Adrenal gland (tissue), 9 donors: ENCODE measurements at regions not wholly inside any gene's neighbourhood (a gene's known extent, or its start where the extent isn't known, plus 50 kb on each side); places are given as distances from the start of the nearest gene placed in this dataset.

Experiments used
- DNase-seq, 7 donors: peaks; one replicate each; pipeline ENCODE4 v3.0.0-alpha.2; 2019 to 2020
- H3K27ac ChIP-seq, 5 donors: fragments of 200-600 bp; sonication (generic) in 4 of 5; 1 replicate in 3 of 5; 2 replicates in 2 of 5; pipeline versions ENCODE4 v1.5.1 to v1.8.0; 2016 to 2020; ENCODE audit warnings: mild to moderate bottlenecking in 1 of 5
- H3K27me3 ChIP-seq: fragments of 200-600 bp; 2 replicates; pipeline ENCODE4 v1.8.0; 2021
- H3K36me3 ChIP-seq, 2 donors: fragments of 200-600 bp; replicated peaks in 1 of 2; 1 replicate in 1 of 2; 2 replicates in 1 of 2; pipeline versions ENCODE4 v1.5.1 to v1.8.0; 2018 to 2022
- H3K4me1 ChIP-seq, 2 donors: fragments of 200-600 bp; replicated peaks in 1 of 2; 1 replicate in 1 of 2; 2 replicates in 1 of 2; pipeline versions ENCODE4 v1.5.1 to v1.8.0; 2018 to 2021
- H3K4me3 ChIP-seq, 4 donors: fragments of 200-600 bp; sonication (generic) in 3 of 4; one replicate each; pipeline ENCODE4 v1.5.1; 2016 to 2018
- H3K9me3 ChIP-seq, 3 donors: fragments of 200-600 bp; sonication (generic) in 1 of 3; replicated peaks in 1 of 3; 1 replicate in 2 of 3; 2 replicates in 1 of 3; pipeline versions ENCODE4 v1.5.1 to v1.8.0; 2016 to 2021
- CTCF ChIP-seq, 6 experiments: fragments of 450-650 bp in 4 of 6; fragments of 200-600 bp in 2 of 6; sonication (generic) in 1 of 6; IDR thresholded peaks; 1 replicate in 5 of 6; 2 replicates in 1 of 6; pipeline versions ENCODE4 v1.5.1 to v1.8.0; 2016 to 2021; ENCODE audit warnings: antibody characterized with exemption in 6 of 6, mild to moderate bottlenecking in 2 of 6, moderate library complexity in 1 of 6
- POLR2A ChIP-seq, 2 donors: fragments of 450-650 bp; IDR thresholded peaks; one replicate each; pipeline ENCODE4 v1.6.1; 2017; ENCODE audit warnings: antibody characterized with exemption in 2 of 2, mild to moderate bottlenecking in 2 of 2, moderate library complexity in 1 of 2
- WGBS, 4 donors: extraction: QIAGEN DNeasy Blood & Tissue Kit in 2 of 4; methylation state at CpG; one replicate each; pipeline versions ENCODE4 v1.1.5 to v1.1.7; 2013 to 2017; 5-methylcytosine and 5-hydroxymethylcytosine counted together
- intact Hi-C, 2 donors: fragments of 100-400 bp; cut with DNase I; formaldehyde crosslinking; loops; one replicate each; pipeline versions ENCODE4 v1.14.1 to v1.15.0; 2022 to 2023
- donor health status: healthy with polysubstance abuse.
- donor health status: Bipolar disorder and iron deficiency.
- donor health status: DM: yes; HTN: yes; CAD: no.
- donor health status: DM: no; HTN: no; CAD: no.
- donor health status: DM: no; HTN: no; CAD: no.

- Histone ChIP-seq H3K4me3 (no peak overlapping the region), H3K9me3 (no peaks in the 10 kb centered on the region), H3K36me3 (no peaks in the 10 kb centered on the region), H3K4me1 (no peaks in the 10 kb centered on the region), H3K27me3 (no peaks in the 10 kb centered on the region), H3K27ac (no peak overlapping the region)
- 77 to 83% (median 81%) methylated on average over 4 of the region's 4 CpGs for WGBS, 4 donors
- no peak for DNase-seq
- no peak for TF ChIP-seq POLR2A (IDR thresholded peaks at IDR 0.05)
- intact Hi-C loops = no loop called here
Measured at GRCh38 chr20:9963029-9963428, 71.8 kb upstream of the ANKEF1 start.

DNA sequence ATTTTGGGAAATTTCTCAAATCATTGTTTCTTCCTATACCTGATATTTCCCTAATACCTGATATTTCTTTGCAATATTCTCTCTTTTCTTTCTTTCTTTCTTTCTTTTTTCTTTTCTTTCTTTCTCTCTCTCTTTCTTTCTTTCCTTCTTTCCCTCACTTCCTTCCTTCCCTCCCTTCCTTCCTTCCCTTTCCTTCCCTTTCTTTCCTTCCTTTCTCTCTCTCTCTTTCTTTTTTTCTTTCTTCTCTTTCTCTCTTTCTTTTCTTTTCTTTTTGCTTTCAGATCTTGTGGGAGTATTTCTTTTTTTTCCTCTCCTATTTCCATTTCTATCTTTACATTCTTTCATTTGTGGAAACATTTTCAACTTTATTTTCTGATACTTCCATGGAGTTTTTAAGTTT is 76.1 kb upstream of the ANKEF1 start:
- no peak overlapping the region for H3K4me3 ChIP-seq
- no peaks in the 10 kb centered on the region for H3K36me3 ChIP-seq
- no peak overlapping the region for H3K27ac ChIP-seq
- intact Hi-C loops = no loop called here
- DNase-seq = no peak
- no peaks in the 10 kb centered on the region for H3K9me3 ChIP-seq
- TF ChIP-seq CTCF (IDR thresholded peaks at IDR 0.05) (no peak), POLR2A (IDR thresholded peaks at IDR 0.05) (no peak)
- no peaks in the 10 kb centered on the region for H3K4me1 ChIP-seq
- no peaks in the 10 kb centered on the region for H3K27me3 ChIP-seq

- no peak overlapping the region for H3K4me3 ChIP-seq
- H3K9me3 ChIP-seq = no peaks in the 10 kb centered on the region
- no peaks in the 10 kb centered on the region for H3K4me1 ChIP-seq
- no peaks in the 10 kb centered on the region for H3K36me3 ChIP-seq
- H3K27me3 ChIP-seq = peaks cover 9% of the 10 kb centered on the region
- WGBS, 4 donors = 50 to 65% (median 62%) methylated on average over 3 of the region's 3 CpGs
- no peak for TF ChIP-seq CTCF (IDR thresholded peaks at IDR 0.05)
- no peak for TF ChIP-seq POLR2A (IDR thresholded peaks at IDR 0.05)
- H3K27ac ChIP-seq = no peak overlapping the region
- intact Hi-C loops = no loop called here
- no peak for DNase-seq
Measured at GRCh38 chr20:9955646-9956045, 79.1 kb upstream of the ANKEF1 start.

- TF ChIP-seq POLR2A (IDR thresholded peaks at IDR 0.05) (no peak), CTCF (IDR thresholded peaks at IDR 0.05) (no peak)
- Histone ChIP-seq H3K27ac (no peak overlapping the region), H3K4me1 (no peaks in the 10 kb centered on the region), H3K4me3 (no peak overlapping the region), H3K9me3 (no peaks in the 10 kb centered on the region), H3K27me3 (peaks cover 9% of the 10 kb centered on the region), H3K36me3 (no peaks in the 10 kb centered on the region)
- 13 to 18% (median 15%) methylated on average over 1 of the region's 1 CpG for WGBS, 4 donors
- DNase-seq = peak in 2 of 7 donors; percentile 10 to 17
- intact Hi-C loops = no loop called here
Measured at GRCh38 chr20:9949563-9949962, 85.2 kb upstream of the ANKEF1 start.

GRCh38 chr20:9945408-9945807 is 89.4 kb upstream of the ANKEF1 start:
- no peak for DNase-seq
- H3K9me3 ChIP-seq = no peaks in the 10 kb centered on the region
- no peaks in the 10 kb centered on the region for H3K4me1 ChIP-seq
- H3K27me3 ChIP-seq = no peaks in the 10 kb centered on the region
- H3K36me3 ChIP-seq = no peaks in the 10 kb centered on the region
- intact Hi-C loops = no loop called here
- 39 to 53% (median 46%) methylated on average over 1 of the region's 1 CpG for WGBS, 4 donors
- H3K4me3 ChIP-seq = no peak overlapping the region
- H3K27ac ChIP-seq = no peak overlapping the region
- no peak for TF ChIP-seq POLR2A (IDR thresholded peaks at IDR 0.05)
- TF ChIP-seq CTCF (IDR thresholded peaks at IDR 0.05) = no peak
